GM20000 (cell line): ENCODE measurements at regions not wholly inside any gene's neighbourhood (a gene's known extent, or its start where the extent isn't known, plus 50 kb on each side); places are given as distances from the start of the nearest gene placed in this dataset.

ENCODE experiments used
- DNase-seq: peaks from one replicate; pipeline ENCODE4 v3.0.0; 2012; ENCODE audit warnings: low spot score
- CTCF ChIP-seq: IDR thresholded peaks from 2 replicates; pipeline ENCODE4 v1.5.1; 2012; ENCODE audit warnings: mild to moderate bottlenecking, control low read depth; ENCODE audit errors: extremely low read depth, missing control alignments

- no peak for DNase-seq
- no peak for TF ChIP-seq CTCF
Observed at GRCh38 chr3:14334136-14334535, 68.3 kb upstream of the SLC6A6 start.

- no peak for TF ChIP-seq CTCF
- DNase-seq, result no peak
Observed at GRCh38 chr3:14334936-14335335, 67.5 kb upstream of the SLC6A6 start.

- TF ChIP-seq CTCF, result no peak
- no peak for DNase-seq
Observed at GRCh38 chr3:14335774-14336748, 66.3 kb upstream of the SLC6A6 start.

GRCh38 chr3:14336749-14337598 lies 65.4 kb upstream of the SLC6A6 start:
- TF ChIP-seq CTCF, result no peak
- no peak for DNase-seq

GRCh38 chr3:14337828-14338227 lies 64.6 kb upstream of the SLC6A6 start:
- no peak for DNase-seq
- no peak for TF ChIP-seq CTCF

GRCh38 chr3:14338242-14338641 lies 64.2 kb upstream of the SLC6A6 start:
- DNase-seq, result no peak
- TF ChIP-seq CTCF, result no peak
